ENCODE measurements at regions not wholly inside any gene's neighbourhood (a gene's known extent, or its start where the extent isn't known, plus 50 kb on each side); places are given as distances from the start of the nearest gene placed in this dataset.

DNA sequence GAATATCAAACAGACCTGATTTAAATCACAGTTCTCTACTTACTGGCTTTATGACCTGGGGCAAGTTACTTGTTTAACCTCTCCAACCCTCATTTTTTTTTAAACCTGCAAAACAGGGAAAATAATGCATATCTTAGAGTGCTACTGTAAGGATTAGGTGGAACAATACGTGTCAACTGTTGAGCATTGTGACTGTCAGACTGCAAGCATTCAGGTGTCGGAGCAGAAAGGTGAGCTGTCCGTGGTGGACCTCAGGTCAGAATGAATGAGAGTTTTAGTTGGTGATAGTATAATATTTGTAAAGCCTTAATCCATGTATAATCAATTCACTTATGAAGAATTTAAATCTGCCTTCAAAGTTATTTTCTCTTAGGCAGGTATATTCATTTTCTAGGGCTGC is 404.2 kb downstream of the ETNK1 start:
- Histone ChIP-seq H3K4me2 (ENCODE audit: low read depth, low read length, poor library complexity, severe bottlenecking) (no peak overlapping the region), H3K36me3 (ENCODE audit: insufficient read depth, low read length) (no peaks in the 10 kb centered on the region), H3K9me3 (ENCODE audit: insufficient read depth, low read depth, low read length) (no peaks in the 10 kb centered on the region), H4K20me1 (ENCODE audit: insufficient read depth, low read length, poor library complexity, severe bottlenecking) (no peaks in the 10 kb centered on the region), H2AFZ (ENCODE audit: low read length) (no peak overlapping the region), H3K4me3 (ENCODE audit: low read length, poor library complexity, severe bottlenecking) (no peak overlapping the region), H3K9ac (ENCODE audit: low read depth, low read length, poor library complexity, severe bottlenecking) (no peak overlapping the region), H3K79me2 (ENCODE audit: insufficient read depth, low read length) (no peaks in the 10 kb centered on the region), H3F3A (ENCODE audit: low read depth) (no peaks in the 10 kb centered on the region), H3K4me1 (ENCODE audit: insufficient read depth, low read length, poor library complexity, severe bottlenecking) (no peaks in the 10 kb centered on the region), H3K9me2 (replicated peaks; ENCODE audit: low read depth, low read length) (no peaks in the 10 kb centered on the region), H3K27me3 (ENCODE audit: insufficient read depth, low read length, poor library complexity, severe bottlenecking) (no peaks in the 10 kb centered on the region)
- TF ChIP-seq, protein P1, sequence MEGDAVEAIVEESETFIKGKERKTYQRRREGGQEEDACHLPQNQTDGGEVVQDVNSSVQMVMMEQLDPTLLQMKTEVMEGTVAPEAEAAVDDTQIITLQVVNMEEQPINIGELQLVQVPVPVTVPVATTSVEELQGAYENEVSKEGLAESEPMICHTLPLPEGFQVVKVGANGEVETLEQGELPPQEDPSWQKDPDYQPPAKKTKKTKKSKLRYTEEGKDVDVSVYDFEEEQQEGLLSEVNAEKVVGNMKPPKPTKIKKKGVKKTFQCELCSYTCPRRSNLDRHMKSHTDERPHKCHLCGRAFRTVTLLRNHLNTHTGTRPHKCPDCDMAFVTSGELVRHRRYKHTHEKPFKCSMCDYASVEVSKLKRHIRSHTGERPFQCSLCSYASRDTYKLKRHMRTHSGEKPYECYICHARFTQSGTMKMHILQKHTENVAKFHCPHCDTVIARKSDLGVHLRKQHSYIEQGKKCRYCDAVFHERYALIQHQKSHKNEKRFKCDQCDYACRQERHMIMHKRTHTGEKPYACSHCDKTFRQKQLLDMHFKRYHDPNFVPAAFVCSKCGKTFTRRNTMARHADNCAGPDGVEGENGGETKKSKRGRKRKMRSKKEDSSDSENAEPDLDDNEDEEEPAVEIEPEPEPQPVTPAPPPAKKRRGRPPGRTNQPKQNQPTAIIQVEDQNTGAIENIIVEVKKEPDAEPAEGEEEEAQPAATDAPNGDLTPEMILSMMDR (conservative IDR thresholded peaks at IDR 0.05; ENCODE audit: low read length): no peak
- no peak for TF ChIP-seq EZH2phosphoT487 (IDR thresholded peaks at IDR 0.05; ENCODE audit: borderline replicate concordance)

DNA sequence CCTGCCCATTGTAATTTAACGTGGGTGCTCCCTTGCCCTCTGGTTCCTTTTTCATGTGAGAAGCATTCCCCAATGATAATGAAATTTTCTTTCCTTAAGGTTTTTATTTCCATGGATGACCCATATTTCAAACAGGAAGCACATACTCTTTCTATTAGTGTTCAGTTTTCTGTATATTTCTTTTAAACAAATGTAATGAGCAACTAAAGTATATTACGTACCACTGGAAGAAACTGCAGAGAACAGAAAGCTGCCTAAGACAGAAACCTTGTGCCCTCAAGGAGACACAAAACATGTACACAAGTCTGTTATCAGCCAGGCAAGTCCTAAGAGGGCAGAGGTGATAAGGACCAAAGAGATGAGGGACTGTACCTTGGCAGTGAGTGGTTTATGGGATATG is 414.9 kb downstream of the ETNK1 start:
- Histone ChIP-seq H3K9me2 (replicated peaks; ENCODE audit: low read depth, low read length) (no peaks in the 10 kb centered on the region), H3F3A (ENCODE audit: low read depth) (no peaks in the 10 kb centered on the region), H3K27me3 (ENCODE audit: insufficient read depth, low read length, poor library complexity, severe bottlenecking) (no peaks in the 10 kb centered on the region), H3K9ac (ENCODE audit: low read depth, low read length, poor library complexity, severe bottlenecking) (no peak overlapping the region), H3K4me1 (ENCODE audit: insufficient read depth, low read length, poor library complexity, severe bottlenecking) (no peaks in the 10 kb centered on the region), H3K4me3 (ENCODE audit: low read length, poor library complexity, severe bottlenecking) (no peak overlapping the region), H3K4me2 (ENCODE audit: low read depth, low read length, poor library complexity, severe bottlenecking) (no peak overlapping the region), H4K20me1 (ENCODE audit: insufficient read depth, low read length, poor library complexity, severe bottlenecking) (no peaks in the 10 kb centered on the region), H3K9me3 (ENCODE audit: insufficient read depth, low read depth, low read length) (no peaks in the 10 kb centered on the region), H2AFZ (ENCODE audit: low read length) (no peak overlapping the region), H3K36me3 (ENCODE audit: insufficient read depth, low read length) (no peaks in the 10 kb centered on the region), H3K79me2 (ENCODE audit: insufficient read depth, low read length) (no peaks in the 10 kb centered on the region)
- no peak for TF ChIP-seq EZH2phosphoT487 (IDR thresholded peaks at IDR 0.05; ENCODE audit: borderline replicate concordance)
- TF ChIP-seq, protein P1 (conservative IDR thresholded peaks at IDR 0.05; ENCODE audit: low read length): no peak

DNA sequence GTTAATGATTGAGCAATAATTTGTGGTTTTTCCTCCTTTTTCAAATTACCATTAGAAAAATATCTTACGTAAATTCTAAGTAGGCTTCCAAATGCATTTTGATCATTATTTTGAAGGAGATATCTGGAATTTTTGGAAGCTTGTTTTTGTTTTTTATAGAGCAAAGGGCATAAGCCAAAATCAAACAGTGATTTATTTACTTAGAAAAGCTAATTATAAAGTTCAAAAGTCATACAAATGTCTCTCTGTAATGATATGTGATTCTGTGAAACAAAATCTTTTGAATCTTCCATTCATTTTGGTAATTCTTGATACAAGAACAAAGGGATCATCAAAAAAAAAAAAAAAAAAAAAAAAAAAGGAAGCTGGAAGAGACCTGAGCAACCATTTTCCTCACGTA is 416.8 kb downstream of the ETNK1 start:
- Histone ChIP-seq H3K4me3 (ENCODE audit: low read length, poor library complexity, severe bottlenecking) (no peak overlapping the region), H3K4me1 (ENCODE audit: insufficient read depth, low read length, poor library complexity, severe bottlenecking) (no peaks in the 10 kb centered on the region), H3K9me3 (ENCODE audit: insufficient read depth, low read depth, low read length) (no peaks in the 10 kb centered on the region), H3K36me3 (ENCODE audit: insufficient read depth, low read length) (no peaks in the 10 kb centered on the region), H3K27me3 (ENCODE audit: insufficient read depth, low read length, poor library complexity, severe bottlenecking) (no peaks in the 10 kb centered on the region), H3K9ac (ENCODE audit: low read depth, low read length, poor library complexity, severe bottlenecking) (no peak overlapping the region), H3K4me2 (ENCODE audit: low read depth, low read length, poor library complexity, severe bottlenecking) (no peak overlapping the region), H3F3A (ENCODE audit: low read depth) (no peaks in the 10 kb centered on the region), H3K9me2 (replicated peaks; ENCODE audit: low read depth, low read length) (no peaks in the 10 kb centered on the region), H2AFZ (ENCODE audit: low read length) (no peak overlapping the region), H3K79me2 (ENCODE audit: insufficient read depth, low read length) (no peaks in the 10 kb centered on the region), H4K20me1 (ENCODE audit: insufficient read depth, low read length, poor library complexity, severe bottlenecking) (no peaks in the 10 kb centered on the region)
- TF ChIP-seq, protein P1 (conservative IDR thresholded peaks at IDR 0.05; ENCODE audit: low read length): no peak
- no peak for TF ChIP-seq EZH2phosphoT487 (IDR thresholded peaks at IDR 0.05; ENCODE audit: borderline replicate concordance)

All from Loucy (cell line).